GM19452 (cell line): ENCODE measurements at regions not wholly inside any gene's neighbourhood (a gene's known extent, or its start where the extent isn't known, plus 50 kb on each side); places are given as distances from the start of the nearest gene placed in this dataset.
"Not testable (repeated sequence)": the region's sequence is repeated elsewhere in the genome, so short reads cannot be mapped to it uniquely, and the experiment has no call there.

Source experiments
- ATAC-seq: cut with Tn5 transposase; IDR thresholded peaks from one replicate; pipeline ENCODE4 v1.9.1; 2021; ENCODE audit not compliant: unreplicated experiment

GRCh38 chr22:22820076-22820475 is 67.5 kb upstream of the IGLL5 start:
- no peak for ATAC-seq

DNA sequence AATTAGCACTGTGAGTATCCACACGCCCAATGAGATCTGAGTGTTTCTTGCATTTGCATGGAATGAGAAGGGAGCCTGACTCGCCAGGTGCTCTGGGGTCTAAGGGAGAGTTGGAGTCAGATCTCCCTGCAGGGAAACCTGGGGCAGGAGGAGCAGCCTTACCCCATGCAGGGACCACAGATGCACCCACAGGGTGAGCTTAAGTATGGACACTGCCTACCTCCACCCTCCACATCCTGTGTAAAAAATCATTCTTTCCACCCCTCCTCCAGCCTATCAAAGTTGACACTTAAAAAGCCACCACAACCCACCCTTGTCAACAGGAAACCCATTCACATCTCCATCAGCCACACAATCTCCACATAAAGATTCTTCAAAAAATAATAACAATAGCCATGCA is 67.0 kb upstream of the IGLL5 start:
- no peak for ATAC-seq

- ATAC-seq = no peak
Measured at GRCh38 chr22:22821340-22821739, 66.3 kb upstream of the IGLL5 start.

GRCh38 chr22:22822106-22822505 is 65.5 kb upstream of the IGLL5 start:
- no peak for ATAC-seq

DNA sequence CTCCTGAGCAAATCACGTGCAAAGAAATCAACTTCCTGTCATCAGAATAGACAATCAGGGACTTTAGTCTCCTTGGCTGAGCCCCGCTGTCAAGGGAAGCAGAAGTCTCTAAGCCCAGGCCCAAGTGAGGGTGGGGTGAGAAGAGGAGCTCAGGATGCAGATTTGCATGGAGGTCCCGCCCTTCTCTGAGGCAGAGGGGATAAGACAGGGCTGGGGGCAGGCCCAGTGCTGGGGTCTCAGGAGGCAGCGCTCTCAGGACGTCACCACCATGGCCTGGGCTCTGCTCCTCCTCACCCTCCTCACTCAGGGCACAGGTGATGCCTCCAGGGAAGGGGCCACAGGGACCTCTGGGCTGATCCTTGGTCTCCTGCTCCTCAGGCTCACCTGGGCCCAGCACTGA is 65.1 kb upstream of the IGLL5 start:
- not testable (repeated sequence) for ATAC-seq

DNA sequence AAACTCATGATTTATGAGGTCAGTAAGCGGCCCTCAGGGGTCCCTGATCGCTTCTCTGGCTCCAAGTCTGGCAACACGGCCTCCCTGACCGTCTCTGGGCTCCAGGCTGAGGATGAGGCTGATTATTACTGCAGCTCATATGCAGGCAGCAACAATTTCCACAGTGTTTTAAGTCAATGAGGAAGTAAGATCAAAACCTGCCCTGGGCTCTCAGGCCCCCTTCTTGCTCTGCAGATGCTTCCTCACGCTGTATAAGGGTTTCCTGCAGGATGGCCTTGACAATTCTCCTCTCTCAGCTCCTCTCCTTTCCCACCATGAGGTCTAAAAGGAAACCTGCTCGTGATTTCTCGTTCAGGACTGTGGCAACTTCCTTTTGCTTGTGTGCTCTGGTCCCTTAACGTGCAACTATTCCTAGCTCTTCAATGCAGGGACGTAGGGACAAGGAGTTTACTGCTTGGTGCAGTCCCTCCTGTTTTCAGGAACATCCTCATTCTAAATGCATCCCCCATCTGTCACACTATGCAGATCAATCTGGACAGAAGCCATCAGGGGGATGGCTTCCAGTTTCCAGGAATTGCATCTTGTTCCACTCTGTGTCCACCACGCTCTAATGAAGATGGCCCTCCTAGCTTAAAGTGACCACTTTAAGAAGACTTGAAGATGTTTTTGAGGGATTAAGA is 64.3 kb upstream of the IGLL5 start:
- ATAC-seq = no peak

DNA sequence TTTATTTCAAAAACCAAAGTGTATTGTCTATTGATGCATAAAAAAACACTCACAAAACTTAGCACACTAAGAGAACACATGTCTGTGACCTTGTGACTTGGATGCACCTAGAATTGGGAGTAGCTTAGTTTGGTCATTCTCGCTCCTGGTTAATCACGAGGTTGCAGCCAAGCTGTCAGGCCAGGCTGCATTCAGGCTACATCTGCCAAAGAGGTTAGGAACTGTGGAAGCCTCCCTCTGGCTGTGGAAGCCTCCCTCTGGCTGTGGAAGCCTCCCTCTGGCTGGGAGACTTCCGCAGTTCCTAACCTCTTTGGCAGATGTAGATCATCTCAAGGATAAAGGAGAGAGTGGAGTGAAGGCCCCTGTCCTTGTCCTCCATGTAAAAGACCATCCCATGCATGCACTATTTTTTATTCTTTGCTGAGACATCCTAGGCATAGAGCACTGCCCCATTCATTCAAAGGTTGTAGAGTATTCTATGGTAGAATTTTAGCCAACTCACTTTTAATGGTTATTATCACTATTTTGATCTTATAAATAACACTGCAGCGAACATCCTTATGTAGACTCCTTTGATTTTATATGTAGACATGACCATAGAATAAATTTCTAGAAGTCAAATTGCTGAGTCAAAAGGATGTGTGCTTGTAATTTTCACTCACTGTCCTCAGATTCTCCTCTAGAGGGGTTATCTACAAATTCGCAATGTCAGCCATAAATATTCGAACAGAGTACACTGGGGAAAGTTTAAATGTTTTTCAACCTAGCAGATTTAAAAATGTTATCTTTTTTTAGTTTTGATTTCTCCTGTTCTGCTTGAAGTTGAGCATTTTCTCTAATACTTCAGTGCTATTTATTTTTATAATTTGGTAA is 63.0 kb upstream of the IGLL5 start:
- ATAC-seq = no peak

GRCh38 chr22:22825213-22825593 is 62.4 kb upstream of the IGLL5 start:
- ATAC-seq = no peak

DNA sequence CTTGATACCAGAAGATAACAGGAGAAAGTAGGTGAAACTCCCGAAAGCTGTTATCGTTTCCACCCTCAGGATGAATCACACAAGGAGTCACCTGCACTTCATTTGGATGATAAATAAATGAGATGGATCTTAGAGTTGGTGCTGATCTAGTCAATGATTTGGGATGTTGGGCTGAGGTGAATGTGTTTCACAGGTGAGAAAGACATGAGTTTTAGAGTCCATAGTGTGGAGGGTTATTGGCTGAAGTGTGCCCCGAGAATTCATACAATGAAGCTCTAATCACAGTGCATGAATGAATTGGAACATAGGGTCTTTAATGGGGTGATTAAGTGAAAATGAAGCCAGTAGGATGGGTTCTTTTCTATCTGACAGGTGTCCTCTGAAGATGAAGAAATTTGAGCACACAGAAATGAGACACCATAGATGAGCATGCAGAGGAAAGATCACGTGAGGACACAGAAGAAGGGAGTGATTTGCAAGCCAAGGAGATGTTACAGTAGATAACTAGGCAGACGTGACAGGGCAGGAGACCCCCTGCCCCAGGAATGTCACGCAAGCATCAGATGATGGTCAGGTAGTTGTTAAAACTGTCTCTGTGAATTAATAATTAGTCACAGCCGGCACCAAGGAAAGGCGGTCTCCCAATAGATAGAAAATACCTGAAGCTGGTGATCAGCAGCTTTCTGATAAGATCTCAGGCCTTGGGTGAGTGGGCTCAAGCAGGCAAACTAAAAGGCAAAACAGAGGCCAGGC is 60.3 kb upstream of the IGLL5 start:
- ATAC-seq = no peak

GRCh38 chr22:22830193-22830592 is 57.4 kb upstream of the IGLL5 start:
- ATAC-seq = no peak

DNA sequence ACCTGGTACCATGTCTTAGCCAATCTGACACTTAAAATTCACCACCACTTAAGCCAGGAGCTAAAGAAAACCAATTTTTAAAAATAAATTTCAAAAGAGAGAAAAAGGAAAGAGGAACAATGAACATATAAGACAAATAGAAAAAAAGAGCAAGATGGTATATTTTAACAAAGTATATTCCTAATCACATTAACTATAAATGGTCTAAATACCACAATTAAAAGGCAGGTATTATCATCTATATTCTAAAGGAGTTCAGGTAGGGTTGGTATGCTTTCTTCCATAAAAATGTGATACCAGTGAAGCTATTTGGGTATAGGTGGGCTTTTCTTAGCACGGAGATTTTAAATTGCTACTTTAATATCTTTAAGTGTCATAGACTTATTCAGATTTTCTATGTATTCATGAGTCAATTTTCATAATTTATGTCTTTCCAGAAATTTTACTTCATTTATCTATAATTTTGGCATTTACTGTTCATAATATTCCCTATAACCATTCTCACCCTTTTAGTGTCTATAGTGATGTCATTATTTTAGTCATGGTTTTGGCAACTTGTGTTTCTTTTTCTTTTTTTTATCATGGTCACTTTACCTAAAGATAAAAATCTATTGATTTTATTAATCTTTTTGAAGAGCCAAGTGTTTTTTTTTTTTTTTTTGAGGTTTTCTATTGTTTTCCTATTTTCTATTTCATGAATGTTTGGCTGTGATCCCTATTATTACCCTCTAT is 56.5 kb upstream of the IGLL5 start:
- no peak for ATAC-seq

- ATAC-seq = no peak
Measured at GRCh38 chr22:22833059-22833458, 54.6 kb upstream of the IGLL5 start.

- no peak for ATAC-seq
Measured at GRCh38 chr22:22833488-22833887, 54.1 kb upstream of the IGLL5 start.

GRCh38 chr22:22834204-22834603 is 53.4 kb upstream of the IGLL5 start:
- no peak for ATAC-seq

DNA sequence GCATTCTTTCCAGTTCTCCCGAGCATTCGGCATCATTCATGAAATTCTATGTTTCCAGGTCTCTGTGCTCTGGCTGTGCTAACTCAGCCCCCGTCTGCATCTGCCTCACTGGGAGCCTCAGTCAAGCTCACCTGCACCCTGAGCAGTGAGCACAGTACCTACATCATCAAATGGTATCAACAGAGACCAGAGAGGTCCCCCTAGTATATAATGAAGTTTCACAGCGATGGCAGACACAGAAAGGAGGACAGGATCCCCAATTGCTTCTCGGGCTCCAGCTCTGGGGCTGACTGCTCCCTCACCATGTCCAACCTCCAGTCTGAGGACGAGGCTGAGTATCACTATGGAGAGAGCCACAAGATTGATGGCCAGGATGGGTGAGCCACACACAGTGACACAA is 52.8 kb upstream of the IGLL5 start:
- no peak for ATAC-seq

DNA sequence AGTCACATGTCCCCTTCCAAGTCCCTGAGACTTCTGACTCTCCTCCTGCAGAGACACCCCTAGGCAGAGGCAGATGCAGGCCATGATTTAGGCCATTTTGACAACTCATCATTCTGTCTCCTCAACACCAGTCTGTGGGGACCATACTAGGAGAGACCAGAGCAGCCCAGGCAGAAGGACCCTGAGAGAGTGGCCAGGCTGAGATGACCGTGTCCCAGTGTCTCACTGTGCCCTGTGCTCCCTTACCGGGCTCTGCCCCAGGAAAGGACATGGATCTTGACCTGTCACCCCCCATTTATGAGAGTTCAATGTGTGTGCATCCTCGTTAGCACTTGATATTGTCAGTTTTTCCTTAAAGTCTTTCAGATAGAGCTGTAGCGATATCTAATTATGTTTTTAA is 52.4 kb upstream of the IGLL5 start:
- no peak for ATAC-seq

DNA sequence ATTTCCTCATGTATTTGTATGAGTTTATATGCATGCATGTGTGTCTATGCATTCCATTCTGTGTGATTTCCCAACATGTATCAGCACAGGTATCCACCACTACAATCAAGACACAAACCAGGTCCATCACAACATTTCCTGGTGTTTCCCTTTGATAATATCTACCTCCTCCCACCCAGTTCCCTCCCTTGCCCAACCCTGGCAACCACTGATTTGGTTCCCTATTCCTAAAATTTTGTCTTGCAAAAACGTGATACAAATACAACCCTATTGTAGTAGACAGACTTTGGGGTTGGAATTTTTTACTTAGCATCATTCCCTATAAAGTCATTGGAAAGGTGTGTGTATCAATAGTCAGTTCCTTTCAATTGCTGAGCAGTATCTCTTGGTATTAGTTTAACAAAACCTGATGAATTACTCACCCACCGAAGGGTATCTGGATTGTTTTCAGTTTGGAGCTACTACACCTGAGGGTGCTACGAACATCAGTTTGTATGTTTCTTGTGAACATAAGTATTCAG is 51.8 kb upstream of the IGLL5 start:
- ATAC-seq = no peak

DNA sequence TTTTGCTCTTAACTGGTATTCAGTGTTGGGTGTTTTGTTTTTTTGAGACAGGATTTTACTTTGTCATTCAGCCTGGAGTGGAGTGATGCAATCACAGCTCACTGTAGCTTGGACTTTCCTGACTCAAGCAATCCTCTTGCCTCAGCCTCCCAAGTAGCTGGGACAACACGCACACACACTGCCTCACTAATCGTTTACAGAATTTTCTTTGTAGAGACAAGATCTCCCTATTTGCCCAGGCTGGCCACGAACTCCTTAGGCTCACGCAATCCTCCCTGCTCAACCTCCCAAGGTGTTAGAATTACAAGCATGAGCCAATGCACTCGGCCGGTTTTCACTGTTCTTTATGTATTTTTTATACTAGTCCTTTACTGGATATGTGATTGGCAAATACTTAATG is 51.0 kb upstream of the IGLL5 start:
- ATAC-seq = no peak
